Caco-2 (cell line): ENCODE measurements at regions not wholly inside any gene's neighbourhood (a gene's known extent, or its start where the extent isn't known, plus 50 kb on each side); places are given as distances from the start of the nearest gene placed in this dataset.

Experiments
- BruUV-seq: library from RNA; stranded (reverse); fragments of 400-500 nt; replicated peaks from 2 replicates; lab custom pipeline; 2021; lab: Mats Ljungman, UMichigan
- CTCF ChIA-PET: fragments of 300-600 bp; sonication (Branson Sonifier 250); formaldehyde crosslinking; loops from one replicate; lab custom pipeline; 2022; ENCODE audit warnings: antibody characterized with exemption; lab: Charles Lee
- POLR2A ChIA-PET: fragments of 300-600 bp; sonication (Branson Sonifier 250); formaldehyde crosslinking; loops from one replicate; lab custom pipeline; 2022; ENCODE audit warnings: antibody characterized with exemption; lab: Charles Lee
- DNase-seq, 2 experiments: peaks; one replicate each; pipeline versions ENCODE4 v3.0.0 to v3.0.0-alpha.2; 2020 to 2022
- H3K27me3 ChIP-seq: replicated peaks from 2 replicates; pipeline ENCODE4 v1.6.0; 2011; ENCODE audit warnings: low read length; ENCODE audit not compliant: control insufficient read depth, insufficient read depth
- H3K36me3 ChIP-seq: 2 replicates; pipeline ENCODE4 v1.5.1; 2011; ENCODE audit warnings: low read length; ENCODE audit not compliant: control insufficient read depth, insufficient read depth
- H3K4me1 ChIP-seq: fragments of 250-450 bp; sonication (Bioruptor Pico); 2 replicates; pipeline ENCODE4 v1.5.1; 2020; ENCODE audit warnings: mild to moderate bottlenecking
- H3K4me3 ChIP-seq: 2 replicates; pipeline ENCODE4 v1.5.1; 2011; ENCODE audit warnings: low read depth, mild to moderate bottlenecking, control low read depth, low read length
- H3K9me3 ChIP-seq: fragments of 250-450 bp; sonication (Bioruptor Pico); 2 replicates; pipeline ENCODE4 v1.5.1; 2020; ENCODE audit warnings: mild to moderate bottlenecking, moderate library complexity
- H3K27ac Mint-ChIP-seq: one replicate; pipeline ENCODE4 v1.8.0; 2022; ENCODE audit warnings: mixed read lengths; ENCODE audit not compliant: unreplicated experiment
- H3K27me3 Mint-ChIP-seq: one replicate; pipeline ENCODE4 v1.8.0; 2022; ENCODE audit warnings: mixed read lengths; ENCODE audit not compliant: insufficient read depth, unreplicated experiment
- H3K36me3 Mint-ChIP-seq: one replicate; pipeline ENCODE4 v1.8.0; 2022; ENCODE audit warnings: mild to moderate bottlenecking, mixed read lengths; ENCODE audit not compliant: insufficient read depth, unreplicated experiment
- H3K4me1 Mint-ChIP-seq: one replicate; pipeline ENCODE4 v1.8.0; 2022; ENCODE audit warnings: low read depth, mixed read lengths; ENCODE audit not compliant: unreplicated experiment
- H3K4me3 Mint-ChIP-seq: one replicate; pipeline ENCODE4 v1.8.0; 2022; ENCODE audit warnings: mild to moderate bottlenecking, moderate library complexity, mixed read lengths; ENCODE audit not compliant: unreplicated experiment
- H3K9me3 Mint-ChIP-seq: one replicate; pipeline ENCODE4 v1.8.0; 2022; ENCODE audit warnings: mixed read lengths; ENCODE audit not compliant: unreplicated experiment
- intact Hi-C: fragments of 100-400 bp; cut with micrococcal nuclease; formaldehyde crosslinking; loops from one replicate; pipeline ENCODE4 v1.10.0; 2022; ENCODE audit not compliant: unreplicated experiment
- TF ChIP-seq, protein P1 (sequence below), 2 experiments: fragments of 200-600 bp in 1 of 2; IDR thresholded peaks; 1 replicate in 1 of 2; 2 replicates in 1 of 2; pipeline versions ENCODE4 v1.5.1 to v1.8.0; 2011 to 2022; ENCODE audit warnings: antibody characterized with exemption in 1 of 2, control low read depth in 1 of 2, inconsistent platforms in 1 of 2, low read depth in 1 of 2, low read length in 1 of 2, mild to moderate bottlenecking in 1 of 2, moderate library complexity in 1 of 2; ENCODE audit not compliant: insufficient read depth in 1 of 2, severe bottlenecking in 1 of 2, unreplicated experiment in 1 of 2

DNA sequence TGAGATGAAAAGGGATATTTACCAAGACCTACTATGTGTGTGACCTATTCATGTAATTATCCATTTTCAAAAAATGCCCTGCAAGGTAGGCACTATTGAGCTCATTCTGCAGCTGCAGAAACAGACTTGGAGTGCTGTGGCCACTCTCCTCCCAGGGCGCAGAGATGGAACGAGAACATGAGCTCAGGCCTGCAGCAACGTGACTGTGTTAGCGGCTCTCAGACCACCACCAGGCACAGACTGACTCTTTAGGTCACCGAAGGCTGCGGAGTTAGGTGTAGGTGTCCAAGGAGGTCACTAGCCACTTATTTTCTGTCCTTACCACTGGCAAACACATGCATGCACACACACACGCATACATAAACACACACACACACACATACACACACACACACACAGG is 271.4 kb upstream of the DIO3 start:
- H3K4me1 Mint-ChIP-seq, result no peaks in the 10 kb centered on the region
- H3K9me3 ChIP-seq, result no peaks in the 10 kb centered on the region
- peaks cover 4% of the 10 kb centered on the region; the same call in 1 of the 2 replicates for H3K4me1 ChIP-seq
- peaks cover 7% of the 10 kb centered on the region for H3K9me3 Mint-ChIP-seq
- H3K4me3 ChIP-seq, result no peak overlapping the region
- BruUV-seq, result no TSS peak
- TF ChIP-seq, protein P1, sequence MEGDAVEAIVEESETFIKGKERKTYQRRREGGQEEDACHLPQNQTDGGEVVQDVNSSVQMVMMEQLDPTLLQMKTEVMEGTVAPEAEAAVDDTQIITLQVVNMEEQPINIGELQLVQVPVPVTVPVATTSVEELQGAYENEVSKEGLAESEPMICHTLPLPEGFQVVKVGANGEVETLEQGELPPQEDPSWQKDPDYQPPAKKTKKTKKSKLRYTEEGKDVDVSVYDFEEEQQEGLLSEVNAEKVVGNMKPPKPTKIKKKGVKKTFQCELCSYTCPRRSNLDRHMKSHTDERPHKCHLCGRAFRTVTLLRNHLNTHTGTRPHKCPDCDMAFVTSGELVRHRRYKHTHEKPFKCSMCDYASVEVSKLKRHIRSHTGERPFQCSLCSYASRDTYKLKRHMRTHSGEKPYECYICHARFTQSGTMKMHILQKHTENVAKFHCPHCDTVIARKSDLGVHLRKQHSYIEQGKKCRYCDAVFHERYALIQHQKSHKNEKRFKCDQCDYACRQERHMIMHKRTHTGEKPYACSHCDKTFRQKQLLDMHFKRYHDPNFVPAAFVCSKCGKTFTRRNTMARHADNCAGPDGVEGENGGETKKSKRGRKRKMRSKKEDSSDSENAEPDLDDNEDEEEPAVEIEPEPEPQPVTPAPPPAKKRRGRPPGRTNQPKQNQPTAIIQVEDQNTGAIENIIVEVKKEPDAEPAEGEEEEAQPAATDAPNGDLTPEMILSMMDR (IDR thresholded peaks at IDR 0.05; ENCODE audit: insufficient read depth in 1 of 2, low read depth in 1 of 2, low read length in 1 of 2, severe bottlenecking in 1 of 2, unreplicated experiment in 1 of 2), result no peak
- no peak for DNase-seq
- no peak overlapping the region for H3K4me3 Mint-ChIP-seq
- no peak overlapping the region for H3K27ac Mint-ChIP-seq
- no peaks in the 10 kb centered on the region for H3K27me3 ChIP-seq
- no peaks in the 10 kb centered on the region for H3K36me3 ChIP-seq
- H3K36me3 Mint-ChIP-seq, result no peaks in the 10 kb centered on the region
- ChIA-PET CTCF (no interaction called here), POLR2A (no interaction called here)
- no peaks in the 10 kb centered on the region for H3K27me3 Mint-ChIP-seq
- intact Hi-C loops, result no loop called here

DNA sequence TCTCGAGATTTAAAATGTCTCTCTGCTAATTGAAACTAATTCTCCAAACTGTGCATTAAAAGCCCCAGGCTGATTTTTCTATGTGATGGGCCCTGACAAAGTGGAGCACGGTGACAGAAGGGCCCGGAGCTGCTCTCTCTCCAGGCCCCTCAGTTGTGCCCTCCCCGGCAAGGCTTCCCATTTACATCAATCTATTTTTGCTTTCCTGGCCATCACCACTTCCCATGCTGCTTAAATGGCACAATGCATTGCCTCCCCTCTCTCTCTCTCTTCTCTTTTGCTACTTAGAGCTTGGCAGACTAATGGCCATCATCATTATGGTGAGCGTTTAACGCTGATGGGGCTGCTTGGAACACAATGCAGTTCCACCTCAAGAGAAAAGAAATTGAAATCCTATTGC is 270.7 kb upstream of the DIO3 start:
- Mint-ChIP-seq H3K27me3 (no peaks in the 10 kb centered on the region), H3K4me1 (no peaks in the 10 kb centered on the region), H3K36me3 (no peaks in the 10 kb centered on the region), H3K27ac (no peak overlapping the region), H3K4me3 (no peak overlapping the region), H3K9me3 (peaks cover 7% of the 10 kb centered on the region)
- POLR2A ChIA-PET, result no interaction called here
- intact Hi-C loops, result no loop called here
- DNase-seq, result no peak
- CTCF ChIA-PET, result no interaction called here
- BruUV-seq, result no TSS peak
- no peak overlapping the region for H3K4me3 ChIP-seq
- no peaks in the 10 kb centered on the region for H3K9me3 ChIP-seq
- TF ChIP-seq, protein P1 (IDR thresholded peaks at IDR 0.05; ENCODE audit: insufficient read depth in 1 of 2, low read depth in 1 of 2, low read length in 1 of 2, severe bottlenecking in 1 of 2, unreplicated experiment in 1 of 2), result no peak
- H3K36me3 ChIP-seq, result no peaks in the 10 kb centered on the region
- no peaks in the 10 kb centered on the region for H3K27me3 ChIP-seq
- H3K4me1 ChIP-seq, result peaks cover 4% of the 10 kb centered on the region; the same call in 1 of the 2 replicates

DNA sequence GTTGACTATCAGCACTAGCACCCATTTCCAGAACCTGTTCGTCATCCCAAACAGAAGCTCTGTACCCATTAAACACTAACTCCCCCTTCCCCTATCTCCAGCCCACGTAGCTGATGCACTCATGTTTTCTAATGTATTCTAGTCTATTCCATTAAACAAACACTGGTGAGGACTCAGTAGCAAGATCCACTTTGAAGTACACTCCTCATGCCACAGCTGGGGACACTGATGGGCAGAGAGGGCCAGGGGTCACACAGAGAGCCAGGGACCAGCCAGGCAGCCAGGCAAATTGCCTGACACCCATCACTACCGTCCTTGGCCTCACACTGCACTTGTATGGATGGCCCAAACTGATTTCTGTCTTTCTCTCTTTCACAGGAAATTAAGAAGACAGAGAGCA is 269.9 kb upstream of the DIO3 start:
- no TSS peak for BruUV-seq
- H3K4me1 Mint-ChIP-seq, result no peaks in the 10 kb centered on the region
- CTCF ChIA-PET, result no interaction called here

More for the DNA sequence above, 269.9 kb upstream of the DIO3 start:
- no peak for DNase-seq
- Mint-ChIP-seq H3K9me3 (peaks cover 13% of the 10 kb centered on the region), H3K36me3 (no peaks in the 10 kb centered on the region), H3K27me3 (no peaks in the 10 kb centered on the region), H3K4me3 (no peak overlapping the region), H3K27ac (no peak overlapping the region)
- no peaks in the 10 kb centered on the region; the same call in 1 of the 2 replicates for H3K9me3 ChIP-seq
- TF ChIP-seq, protein P1 (IDR thresholded peaks at IDR 0.05; ENCODE audit: insufficient read depth in 1 of 2, low read depth in 1 of 2, low read length in 1 of 2, severe bottlenecking in 1 of 2, unreplicated experiment in 1 of 2), result no peak
- no peaks in the 10 kb centered on the region for H3K27me3 ChIP-seq
- intact Hi-C loops, result no loop called here
- POLR2A ChIA-PET, result no interaction called here
- H3K36me3 ChIP-seq, result no peaks in the 10 kb centered on the region
- H3K4me1 ChIP-seq, result peaks cover 4% of the 10 kb centered on the region; the same call in 1 of the 2 replicates
- H3K4me3 ChIP-seq, result no peak overlapping the region
